HL-60 (cell line): ENCODE measurements at regions not wholly inside any gene's neighbourhood (a gene's known extent, or its start where the extent isn't known, plus 50 kb on each side); places are given as distances from the start of the nearest gene placed in this dataset.
"Not testable (repeated sequence)": the region's sequence is repeated elsewhere in the genome, so short reads cannot be mapped to it uniquely, and the experiment has no call there.

Source experiments
- DNase-seq, 2 experiments: peaks; one replicate each; pipeline ENCODE4 v3.0.0-alpha.2; 2010 to 2020; ENCODE audit warnings: low read depth in 1 of 2, low spot score in 1 of 2
- H3K27ac ChIP-seq: fragments of 250-450 bp; sonication (Bioruptor Pico); replicated peaks from 2 replicates; pipeline ENCODE4 v1.5.1; 2020; ENCODE audit warnings: mild to moderate bottlenecking, moderate library complexity
- H3K27me3 ChIP-seq: fragments of 250-450 bp; sonication (Bioruptor Pico); 2 replicates; pipeline ENCODE4 v1.5.1; 2021; ENCODE audit warnings: mild to moderate bottlenecking, moderate library complexity; ENCODE audit not compliant: insufficient read depth, poor library complexity, severe bottlenecking
- H3K4me3 ChIP-seq: replicated peaks from 2 replicates; pipeline ENCODE4 v1.5.1; 2011; ENCODE audit warnings: mild to moderate bottlenecking, control low read depth, low read length; ENCODE audit not compliant: insufficient read depth
- GABPA ChIP-seq: IDR thresholded peaks from 2 replicates; pipeline ENCODE4 v1.6.1; 2012; ENCODE audit warnings: low read depth
- POLR2AphosphoS5 ChIP-seq: IDR thresholded peaks from 2 replicates; pipeline ENCODE4 v1.6.1; 2012; ENCODE audit warnings: low read depth
- SPI1 ChIP-seq: IDR thresholded peaks from 2 replicates; pipeline ENCODE4 v1.6.1; 2012; ENCODE audit warnings: low read depth, mild to moderate bottlenecking, borderline replicate concordance
- TF ChIP-seq, protein P1 (sequence below): IDR thresholded peaks from 2 replicates; pipeline ENCODE4 v1.6.1; 2012; ENCODE audit warnings: low read depth; ENCODE audit not compliant: insufficient replicate concordance
- TF ChIP-seq, protein P2 (sequence below): IDR thresholded peaks from one replicate; pipeline ENCODE4 v1.5.1; 2011; ENCODE audit warnings: low read length, control low read depth, inconsistent platforms; ENCODE audit not compliant: insufficient read depth

DNA sequence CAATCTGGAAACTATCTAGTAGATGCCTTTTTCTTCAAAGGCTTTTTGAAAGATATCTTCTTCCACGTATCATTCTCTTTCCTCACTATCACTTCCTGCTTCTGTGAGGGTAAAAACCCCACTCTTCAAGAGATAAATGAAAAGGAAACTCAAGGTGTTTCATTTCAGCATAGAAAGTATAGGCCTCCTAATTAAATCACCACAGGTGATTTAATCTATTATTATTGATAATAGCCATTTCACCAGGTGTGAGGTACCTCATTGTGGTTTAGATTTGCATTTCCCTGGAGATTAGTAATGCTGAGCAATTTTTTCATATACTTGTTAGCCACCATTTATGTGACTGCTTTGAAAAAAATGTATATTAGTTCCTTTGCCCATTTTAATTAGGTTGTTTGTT lies 92.0 kb upstream of the EMCN start:
- H3K27ac ChIP-seq, result no peak overlapping the region
- no peak overlapping the region for H3K4me3 ChIP-seq
- TF ChIP-seq, protein P1, sequence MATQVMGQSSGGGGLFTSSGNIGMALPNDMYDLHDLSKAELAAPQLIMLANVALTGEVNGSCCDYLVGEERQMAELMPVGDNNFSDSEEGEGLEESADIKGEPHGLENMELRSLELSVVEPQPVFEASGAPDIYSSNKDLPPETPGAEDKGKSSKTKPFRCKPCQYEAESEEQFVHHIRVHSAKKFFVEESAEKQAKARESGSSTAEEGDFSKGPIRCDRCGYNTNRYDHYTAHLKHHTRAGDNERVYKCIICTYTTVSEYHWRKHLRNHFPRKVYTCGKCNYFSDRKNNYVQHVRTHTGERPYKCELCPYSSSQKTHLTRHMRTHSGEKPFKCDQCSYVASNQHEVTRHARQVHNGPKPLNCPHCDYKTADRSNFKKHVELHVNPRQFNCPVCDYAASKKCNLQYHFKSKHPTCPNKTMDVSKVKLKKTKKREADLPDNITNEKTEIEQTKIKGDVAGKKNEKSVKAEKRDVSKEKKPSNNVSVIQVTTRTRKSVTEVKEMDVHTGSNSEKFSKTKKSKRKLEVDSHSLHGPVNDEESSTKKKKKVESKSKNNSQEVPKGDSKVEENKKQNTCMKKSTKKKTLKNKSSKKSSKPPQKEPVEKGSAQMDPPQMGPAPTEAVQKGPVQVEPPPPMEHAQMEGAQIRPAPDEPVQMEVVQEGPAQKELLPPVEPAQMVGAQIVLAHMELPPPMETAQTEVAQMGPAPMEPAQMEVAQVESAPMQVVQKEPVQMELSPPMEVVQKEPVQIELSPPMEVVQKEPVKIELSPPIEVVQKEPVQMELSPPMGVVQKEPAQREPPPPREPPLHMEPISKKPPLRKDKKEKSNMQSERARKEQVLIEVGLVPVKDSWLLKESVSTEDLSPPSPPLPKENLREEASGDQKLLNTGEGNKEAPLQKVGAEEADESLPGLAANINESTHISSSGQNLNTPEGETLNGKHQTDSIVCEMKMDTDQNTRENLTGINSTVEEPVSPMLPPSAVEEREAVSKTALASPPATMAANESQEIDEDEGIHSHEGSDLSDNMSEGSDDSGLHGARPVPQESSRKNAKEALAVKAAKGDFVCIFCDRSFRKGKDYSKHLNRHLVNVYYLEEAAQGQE, result no peak
- TF ChIP-seq, protein P2, sequence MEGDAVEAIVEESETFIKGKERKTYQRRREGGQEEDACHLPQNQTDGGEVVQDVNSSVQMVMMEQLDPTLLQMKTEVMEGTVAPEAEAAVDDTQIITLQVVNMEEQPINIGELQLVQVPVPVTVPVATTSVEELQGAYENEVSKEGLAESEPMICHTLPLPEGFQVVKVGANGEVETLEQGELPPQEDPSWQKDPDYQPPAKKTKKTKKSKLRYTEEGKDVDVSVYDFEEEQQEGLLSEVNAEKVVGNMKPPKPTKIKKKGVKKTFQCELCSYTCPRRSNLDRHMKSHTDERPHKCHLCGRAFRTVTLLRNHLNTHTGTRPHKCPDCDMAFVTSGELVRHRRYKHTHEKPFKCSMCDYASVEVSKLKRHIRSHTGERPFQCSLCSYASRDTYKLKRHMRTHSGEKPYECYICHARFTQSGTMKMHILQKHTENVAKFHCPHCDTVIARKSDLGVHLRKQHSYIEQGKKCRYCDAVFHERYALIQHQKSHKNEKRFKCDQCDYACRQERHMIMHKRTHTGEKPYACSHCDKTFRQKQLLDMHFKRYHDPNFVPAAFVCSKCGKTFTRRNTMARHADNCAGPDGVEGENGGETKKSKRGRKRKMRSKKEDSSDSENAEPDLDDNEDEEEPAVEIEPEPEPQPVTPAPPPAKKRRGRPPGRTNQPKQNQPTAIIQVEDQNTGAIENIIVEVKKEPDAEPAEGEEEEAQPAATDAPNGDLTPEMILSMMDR, result no peak
- TF ChIP-seq GABPA, result no peak
- no peak for TF ChIP-seq POLR2AphosphoS5
- no peak for TF ChIP-seq SPI1
- DNase-seq, result no peak
- H3K27me3 ChIP-seq, result no peaks in the 10 kb centered on the region

DNA sequence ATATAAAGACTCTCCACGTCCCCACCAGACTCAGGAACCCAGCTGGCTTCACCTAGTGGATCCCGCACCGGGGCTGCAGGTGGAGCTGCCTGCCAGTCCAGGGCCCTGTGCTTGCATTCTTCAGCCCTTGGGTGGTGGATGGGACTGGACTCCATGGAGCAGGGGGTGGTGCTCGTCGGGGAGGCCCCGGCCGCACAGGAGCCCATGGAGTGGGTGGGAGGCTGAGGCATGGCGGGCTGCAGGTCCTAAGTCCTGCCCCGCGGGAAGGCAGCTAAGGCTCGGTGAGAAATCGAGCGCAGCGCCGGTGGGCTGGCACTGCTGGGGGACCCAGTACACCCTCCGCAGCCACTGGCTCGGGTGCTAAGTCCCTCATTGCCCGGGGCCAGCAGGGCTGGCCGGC lies 90.8 kb upstream of the EMCN start:
- H3K27ac ChIP-seq, DNase-seq, H3K4me3 ChIP-seq: not testable (repeated sequence)

DNA sequence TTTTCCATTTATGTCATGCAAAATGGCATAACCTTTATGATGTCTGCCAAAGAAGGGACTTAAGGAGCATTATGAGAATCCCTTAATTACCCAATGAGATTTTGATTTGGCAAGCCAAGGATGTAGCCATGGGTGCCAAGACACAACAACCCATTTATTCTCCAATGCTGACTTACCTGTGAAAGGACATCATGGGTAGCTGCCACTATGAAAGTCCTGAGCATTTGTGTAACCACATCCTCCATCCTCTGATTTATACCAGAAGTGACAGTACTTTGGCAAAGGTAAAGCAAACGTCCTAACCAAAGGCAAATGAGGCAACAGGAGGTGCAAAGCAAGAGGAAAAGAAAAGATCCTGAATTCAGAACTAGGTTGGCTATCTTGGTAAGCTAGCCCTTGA lies 87.3 kb upstream of the EMCN start:
- DNase-seq, result no peak
- Histone ChIP-seq H3K27me3 (no peaks in the 10 kb centered on the region), H3K4me3 (no peak overlapping the region), H3K27ac (no peak overlapping the region)
- TF ChIP-seq, protein P2, result no peak
- TF ChIP-seq SPI1, result no peak
- no peak for TF ChIP-seq GABPA
- TF ChIP-seq POLR2AphosphoS5, result no peak

More for the DNA sequence above, 90.8 kb upstream of the EMCN start:
- not testable (repeated sequence) for H3K27me3 ChIP-seq

DNA sequence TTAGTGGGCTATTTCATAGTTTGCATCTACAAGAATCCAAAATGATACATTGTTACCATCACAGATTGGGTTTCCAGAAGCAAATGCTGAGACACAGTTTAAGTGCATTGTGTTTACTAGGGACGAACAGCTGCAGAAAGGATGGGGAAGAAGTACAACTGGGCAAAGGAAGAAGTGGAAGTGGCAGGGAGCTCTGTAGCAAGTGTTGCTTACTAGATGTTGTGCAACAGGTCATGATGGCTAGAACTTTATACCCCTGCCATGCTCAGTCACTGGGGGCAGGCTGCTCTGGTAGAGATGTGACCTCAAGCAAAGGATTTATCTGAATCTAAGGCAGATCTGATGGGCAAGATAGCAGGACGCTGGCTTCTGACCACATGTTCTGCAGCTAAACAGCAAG lies 76.1 kb upstream of the EMCN start:
- TF ChIP-seq POLR2AphosphoS5 (peak; percentile 33; the same call in 1 of the 2 replicates), SPI1 (peak; percentile 82), GABPA (no peak)
- TF ChIP-seq, protein P2, result no peak
- TF ChIP-seq, protein P1, result no peak
- Histone ChIP-seq H3K27me3 (no peaks in the 10 kb centered on the region), H3K4me3 (no peak overlapping the region), H3K27ac (no peak overlapping the region)
- peak; percentile 3 to 83 for DNase-seq
